A549 (cell line): ENCODE measurements at regions not wholly inside any gene's neighbourhood (a gene's known extent, or its start where the extent isn't known, plus 50 kb on each side); places are given as distances from the start of the nearest gene placed in this dataset.

ENCODE experiments used
- MAX ChIP-seq: IDR thresholded peaks from 2 replicates; pipeline ENCODE4 v1.6.1; 2012
- PBX3 ChIP-seq: IDR thresholded peaks from 2 replicates; pipeline ENCODE4 v1.6.1; 2012
- POLR2A ChIP-seq: IDR thresholded peaks from 2 replicates; pipeline ENCODE4 v1.6.1; 2012; ENCODE audit warnings: mild to moderate bottlenecking, low read length
- RARB ChIP-seq: fragments of 250-450 bp; sonication (Bioruptor Pico); IDR thresholded peaks from 2 replicates; pipeline ENCODE4 v1.8.0; 2021; ENCODE audit warnings: mild to moderate bottlenecking, moderate library complexity
- RFX5 ChIP-seq: fragments of 450-650 bp; IDR thresholded peaks from 2 replicates; pipeline ENCODE4 v1.7.1; 2014; ENCODE audit warnings: antibody characterized with exemption, mild to moderate bottlenecking, moderate library complexity
- SMC3 ChIP-seq: fragments of >200 bp; sonication (Bioruptor Twin); formaldehyde crosslinking; IDR thresholded peaks from 3 replicates; pipeline ENCODE4 v1.6.1; 2018; ENCODE audit warnings: inconsistent platforms
- USF2 ChIP-seq: fragments of 450-650 bp; IDR thresholded peaks from 2 replicates; pipeline ENCODE4 v1.6.1; 2014; ENCODE audit warnings: antibody characterized with exemption
- TF ChIP-seq, protein P1 (sequence below): fragments of >200 bp; sonication (Bioruptor Twin); formaldehyde crosslinking; IDR thresholded peaks from 3 replicates; pipeline ENCODE4 v1.5.1; 2016
- TF ChIP-seq, protein P2 (sequence below): fragments of 200-600 bp; sonication (generic); IDR thresholded peaks from 2 replicates; pipeline ENCODE4 v1.6.1; 2016; ENCODE audit warnings: antibody characterized with exemption, mild to moderate bottlenecking, moderate library complexity
- TF ChIP-seq, protein P3 (sequence below): fragments of 150-350 bp; IDR thresholded peaks from 2 replicates; pipeline ENCODE4 v1.6.1; 2014; ENCODE audit warnings: low read depth, mild to moderate bottlenecking, low read length

- TF ChIP-seq SMC3, result no peak
- TF ChIP-seq MAX, result no peak
- TF ChIP-seq, protein P1, sequence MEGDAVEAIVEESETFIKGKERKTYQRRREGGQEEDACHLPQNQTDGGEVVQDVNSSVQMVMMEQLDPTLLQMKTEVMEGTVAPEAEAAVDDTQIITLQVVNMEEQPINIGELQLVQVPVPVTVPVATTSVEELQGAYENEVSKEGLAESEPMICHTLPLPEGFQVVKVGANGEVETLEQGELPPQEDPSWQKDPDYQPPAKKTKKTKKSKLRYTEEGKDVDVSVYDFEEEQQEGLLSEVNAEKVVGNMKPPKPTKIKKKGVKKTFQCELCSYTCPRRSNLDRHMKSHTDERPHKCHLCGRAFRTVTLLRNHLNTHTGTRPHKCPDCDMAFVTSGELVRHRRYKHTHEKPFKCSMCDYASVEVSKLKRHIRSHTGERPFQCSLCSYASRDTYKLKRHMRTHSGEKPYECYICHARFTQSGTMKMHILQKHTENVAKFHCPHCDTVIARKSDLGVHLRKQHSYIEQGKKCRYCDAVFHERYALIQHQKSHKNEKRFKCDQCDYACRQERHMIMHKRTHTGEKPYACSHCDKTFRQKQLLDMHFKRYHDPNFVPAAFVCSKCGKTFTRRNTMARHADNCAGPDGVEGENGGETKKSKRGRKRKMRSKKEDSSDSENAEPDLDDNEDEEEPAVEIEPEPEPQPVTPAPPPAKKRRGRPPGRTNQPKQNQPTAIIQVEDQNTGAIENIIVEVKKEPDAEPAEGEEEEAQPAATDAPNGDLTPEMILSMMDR, result no peak
- TF ChIP-seq USF2, result no peak
- TF ChIP-seq POLR2A, result no peak
- no peak for TF ChIP-seq PBX3
- TF ChIP-seq, protein P2, sequence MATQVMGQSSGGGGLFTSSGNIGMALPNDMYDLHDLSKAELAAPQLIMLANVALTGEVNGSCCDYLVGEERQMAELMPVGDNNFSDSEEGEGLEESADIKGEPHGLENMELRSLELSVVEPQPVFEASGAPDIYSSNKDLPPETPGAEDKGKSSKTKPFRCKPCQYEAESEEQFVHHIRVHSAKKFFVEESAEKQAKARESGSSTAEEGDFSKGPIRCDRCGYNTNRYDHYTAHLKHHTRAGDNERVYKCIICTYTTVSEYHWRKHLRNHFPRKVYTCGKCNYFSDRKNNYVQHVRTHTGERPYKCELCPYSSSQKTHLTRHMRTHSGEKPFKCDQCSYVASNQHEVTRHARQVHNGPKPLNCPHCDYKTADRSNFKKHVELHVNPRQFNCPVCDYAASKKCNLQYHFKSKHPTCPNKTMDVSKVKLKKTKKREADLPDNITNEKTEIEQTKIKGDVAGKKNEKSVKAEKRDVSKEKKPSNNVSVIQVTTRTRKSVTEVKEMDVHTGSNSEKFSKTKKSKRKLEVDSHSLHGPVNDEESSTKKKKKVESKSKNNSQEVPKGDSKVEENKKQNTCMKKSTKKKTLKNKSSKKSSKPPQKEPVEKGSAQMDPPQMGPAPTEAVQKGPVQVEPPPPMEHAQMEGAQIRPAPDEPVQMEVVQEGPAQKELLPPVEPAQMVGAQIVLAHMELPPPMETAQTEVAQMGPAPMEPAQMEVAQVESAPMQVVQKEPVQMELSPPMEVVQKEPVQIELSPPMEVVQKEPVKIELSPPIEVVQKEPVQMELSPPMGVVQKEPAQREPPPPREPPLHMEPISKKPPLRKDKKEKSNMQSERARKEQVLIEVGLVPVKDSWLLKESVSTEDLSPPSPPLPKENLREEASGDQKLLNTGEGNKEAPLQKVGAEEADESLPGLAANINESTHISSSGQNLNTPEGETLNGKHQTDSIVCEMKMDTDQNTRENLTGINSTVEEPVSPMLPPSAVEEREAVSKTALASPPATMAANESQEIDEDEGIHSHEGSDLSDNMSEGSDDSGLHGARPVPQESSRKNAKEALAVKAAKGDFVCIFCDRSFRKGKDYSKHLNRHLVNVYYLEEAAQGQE, result no peak
- TF ChIP-seq, protein P3, sequence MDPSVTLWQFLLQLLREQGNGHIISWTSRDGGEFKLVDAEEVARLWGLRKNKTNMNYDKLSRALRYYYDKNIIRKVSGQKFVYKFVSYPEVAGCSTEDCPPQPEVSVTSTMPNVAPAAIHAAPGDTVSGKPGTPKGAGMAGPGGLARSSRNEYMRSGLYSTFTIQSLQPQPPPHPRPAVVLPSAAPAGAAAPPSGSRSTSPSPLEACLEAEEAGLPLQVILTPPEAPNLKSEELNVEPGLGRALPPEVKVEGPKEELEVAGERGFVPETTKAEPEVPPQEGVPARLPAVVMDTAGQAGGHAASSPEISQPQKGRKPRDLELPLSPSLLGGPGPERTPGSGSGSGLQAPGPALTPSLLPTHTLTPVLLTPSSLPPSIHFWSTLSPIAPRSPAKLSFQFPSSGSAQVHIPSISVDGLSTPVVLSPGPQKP, result no peak
- no peak for TF ChIP-seq RFX5
- no peak for TF ChIP-seq RARB (CRISPR knock-in tag)
Observed at GRCh38 chr14:56505361-56505760, 74.2 kb upstream of the TMEM260 start.
